GM12878 (cell line): ENCODE measurements at regions not wholly inside any gene's neighbourhood (a gene's known extent, or its start where the extent isn't known, plus 50 kb on each side); places are given as distances from the start of the nearest gene placed in this dataset.

Source experiments
- ATAC-seq: fragments of 200-7000 bp; cut with Tn5 transposase; 3 replicates; pipeline ENCODE4 v1.9.1; 2020; ENCODE audit warnings: mild to moderate bottlenecking, moderate library complexity
- BruUV-seq: library from RNA; stranded (reverse); fragments of 400-500 nt; replicated peaks from 2 replicates; lab custom pipeline; 2021; lab: Mats Ljungman, UMichigan
- CTCF ChIA-PET: fragments of 300-600 bp; sonication (Branson Sonifier 250); formaldehyde crosslinking; extraction: SDS; loops from one replicate; lab custom pipeline; 2021; ENCODE audit warnings: inconsistent platforms; lab: Yijun Ruan, JAX
- POLR2A ChIA-PET: fragments of 350-600 bp; formaldehyde crosslinking; extraction: SDS; loops from one replicate; lab custom pipeline; 2021; ENCODE audit warnings: inconsistent platforms; lab: Charles Lee
- RAD21 ChIA-PET: fragments of 300-600 bp; sonication (Branson Sonifier 250); formaldehyde crosslinking; loops from one replicate; lab custom pipeline; 2023; ENCODE audit warnings: antibody characterized with exemption; ENCODE audit not compliant: unreplicated experiment; lab: Charles Lee
- SMC1A ChIA-PET: fragments of 300-600 bp; sonication (Branson Sonifier 250); formaldehyde crosslinking; loops from one replicate; lab custom pipeline; 2023; ENCODE audit not compliant: unreplicated experiment, uncharacterized antibody; lab: Charles Lee
- DNase-seq: peaks from one replicate; pipeline ENCODE4 v3.0.0-alpha.2; 2011; ENCODE audit warnings: low read depth, low spot score
- FAIRE-seq: peaks from 3 replicates; lab custom pipeline; 2011; peaks lifted over from hg19 to GRCh38; lab: Jason Lieb, UNC
- H2AFZ ChIP-seq: 2 replicates; pipeline ENCODE4 v1.6.0; 2011; ENCODE audit warnings: low read depth, low read length, control low read depth; ENCODE audit not compliant: control insufficient read depth
- H3K27ac ChIP-seq: 2 replicates; pipeline ENCODE4 v1.5.1; 2011; ENCODE audit warnings: control low read depth; ENCODE audit not compliant: control insufficient read depth, insufficient read depth
- H3K27me3 ChIP-seq, 2 experiments: replicated peaks in 1 of 2; 2 replicates each; pipeline versions ENCODE4 v1.6.0 to v1.6.1; 2011; ENCODE audit warnings: low read length in 1 of 2; ENCODE audit not compliant: control insufficient read depth in 2 of 2, insufficient read depth in 2 of 2
- H3K36me3 ChIP-seq, 2 experiments: 2 replicates each; pipeline ENCODE4 v1.5.1; 2011; ENCODE audit warnings: low read length in 1 of 2; ENCODE audit not compliant: control insufficient read depth in 2 of 2, insufficient read depth in 2 of 2
- H3K4me1 ChIP-seq: 2 replicates; pipeline ENCODE4 v1.6.1; 2011; ENCODE audit warnings: mild to moderate bottlenecking, low read length, moderate library complexity, mixed read lengths; ENCODE audit not compliant: control insufficient read depth, insufficient read depth
- H3K4me2 ChIP-seq: 2 replicates; pipeline ENCODE4 v1.6.0; 2011; ENCODE audit warnings: control low read depth; ENCODE audit not compliant: control insufficient read depth, insufficient read depth
- H3K4me3 ChIP-seq: fragments of 200-600 bp; sonication (generic); 2 replicates; pipeline ENCODE4 v1.5.1; 2016
- H3K79me2 ChIP-seq: 2 replicates; pipeline ENCODE4 v1.6.0; 2011; ENCODE audit warnings: low read length; ENCODE audit not compliant: control insufficient read depth, insufficient read depth
- H3K9ac ChIP-seq: 2 replicates; pipeline ENCODE4 v1.8.0; 2011; ENCODE audit warnings: low read length, control low read depth, mixed read lengths; ENCODE audit not compliant: control insufficient read depth, insufficient read depth
- H3K9me3 ChIP-seq: replicated peaks from 3 replicates; pipeline ENCODE4 v1.5.1; 2011; ENCODE audit warnings: mild to moderate bottlenecking, low read length; ENCODE audit not compliant: control insufficient read depth, insufficient read depth
- H4K20me1 ChIP-seq: 2 replicates; pipeline ENCODE4 v1.6.0; 2011; ENCODE audit not compliant: control insufficient read depth, insufficient read depth
- ASH2L ChIP-seq: fragments of 300-600, 200-600 bp; sonication (generic); IDR thresholded peaks from 2 replicates; pipeline ENCODE4 v1.6.1; 2017; ENCODE audit warnings: low read depth, mild to moderate bottlenecking, borderline replicate concordance
- FOXM1 ChIP-seq: IDR thresholded peaks from 2 replicates; pipeline ENCODE4 v1.6.1; 2012; ENCODE audit warnings: low read depth, mild to moderate bottlenecking, inconsistent platforms, low read length, moderate library complexity
- HDAC6 ChIP-seq: fragments of 200-600 bp; sonication (generic); IDR thresholded peaks from one replicate; pipeline ENCODE4 v1.8.0; 2017; ENCODE audit warnings: antibody characterized with exemption; ENCODE audit not compliant: unreplicated experiment
- RELB ChIP-seq: fragments of 450-650 bp; IDR thresholded peaks from 2 replicates; pipeline ENCODE4 v1.6.1; 2017; ENCODE audit warnings: low read depth, mild to moderate bottlenecking, moderate library complexity
- RFX5 ChIP-seq: IDR thresholded peaks from 2 replicates; pipeline ENCODE4 v1.6.1; 2011; ENCODE audit warnings: low read depth, low read length, improper control_type of control experiment
- RUNX3 ChIP-seq: IDR thresholded peaks from 2 replicates; pipeline ENCODE4 v1.6.1; 2012; ENCODE audit warnings: low read length, inconsistent platforms
- SP1 ChIP-seq: IDR thresholded peaks from one replicate; pipeline ENCODE4 v1.6.1; 2011; ENCODE audit warnings: low read depth, low read length
- ZSCAN29 ChIP-seq: fragments of 450-650 bp; IDR thresholded peaks from 2 replicates; pipeline ENCODE4 v1.6.1; 2017; ENCODE audit warnings: mild to moderate bottlenecking, moderate library complexity
- WGBS: methylation state at CpG from one replicate; pipeline ENCODE4 v1.1.6; 2016; ENCODE audit warnings: low lambda C conversion rate; ENCODE audit not compliant: insufficient replicate concordance, insufficient coverage; ENCODE audit errors: missing lambda C conversion rate; 5-methylcytosine and 5-hydroxymethylcytosine counted together
- in situ Hi-C: fragments of 300-500 bp; cut with MboI; formaldehyde crosslinking; loops from 9 replicates; pipeline ENCODE4 v1.14.3; 2018; ENCODE audit warnings: mixed read lengths
- intact Hi-C: fragments of 100-400 bp; cut with micrococcal nuclease; formaldehyde crosslinking; loops from one replicate; pipeline ENCODE4 v1.14.2; 2022; ENCODE audit not compliant: unreplicated experiment
- TF ChIP-seq, protein P1 (sequence below): fragments of 150-350 bp; IDR thresholded peaks from 2 replicates; pipeline ENCODE4 v1.6.1; 2014; ENCODE audit warnings: mild to moderate bottlenecking, low read depth, low read length

DNA sequence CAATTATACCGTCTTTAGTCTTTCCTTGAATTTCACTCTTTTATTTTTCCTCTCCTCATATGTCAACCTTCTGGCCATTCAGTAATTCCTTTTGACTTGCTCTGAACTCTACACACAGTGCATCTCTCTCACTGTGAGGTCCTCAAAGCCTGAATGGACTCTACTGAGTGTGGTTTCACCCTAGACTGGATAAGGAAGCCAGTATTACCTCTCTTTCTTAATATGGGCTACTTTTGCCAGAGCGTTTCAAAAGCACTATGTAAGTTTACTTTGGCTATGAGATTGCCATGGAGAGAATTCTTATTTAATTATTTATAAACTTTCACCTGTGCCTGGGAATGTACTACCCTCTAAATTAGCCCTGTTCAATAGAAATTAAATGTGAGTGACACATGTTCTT is 343.5 kb upstream of the DDHD1 start (continued):
- TF ChIP-seq, protein P1, sequence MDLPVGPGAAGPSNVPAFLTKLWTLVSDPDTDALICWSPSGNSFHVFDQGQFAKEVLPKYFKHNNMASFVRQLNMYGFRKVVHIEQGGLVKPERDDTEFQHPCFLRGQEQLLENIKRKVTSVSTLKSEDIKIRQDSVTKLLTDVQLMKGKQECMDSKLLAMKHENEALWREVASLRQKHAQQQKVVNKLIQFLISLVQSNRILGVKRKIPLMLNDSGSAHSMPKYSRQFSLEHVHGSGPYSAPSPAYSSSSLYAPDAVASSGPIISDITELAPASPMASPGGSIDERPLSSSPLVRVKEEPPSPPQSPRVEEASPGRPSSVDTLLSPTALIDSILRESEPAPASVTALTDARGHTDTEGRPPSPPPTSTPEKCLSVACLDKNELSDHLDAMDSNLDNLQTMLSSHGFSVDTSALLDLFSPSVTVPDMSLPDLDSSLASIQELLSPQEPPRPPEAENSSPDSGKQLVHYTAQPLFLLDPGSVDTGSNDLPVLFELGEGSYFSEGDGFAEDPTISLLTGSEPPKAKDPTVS: no peak

DNA sequence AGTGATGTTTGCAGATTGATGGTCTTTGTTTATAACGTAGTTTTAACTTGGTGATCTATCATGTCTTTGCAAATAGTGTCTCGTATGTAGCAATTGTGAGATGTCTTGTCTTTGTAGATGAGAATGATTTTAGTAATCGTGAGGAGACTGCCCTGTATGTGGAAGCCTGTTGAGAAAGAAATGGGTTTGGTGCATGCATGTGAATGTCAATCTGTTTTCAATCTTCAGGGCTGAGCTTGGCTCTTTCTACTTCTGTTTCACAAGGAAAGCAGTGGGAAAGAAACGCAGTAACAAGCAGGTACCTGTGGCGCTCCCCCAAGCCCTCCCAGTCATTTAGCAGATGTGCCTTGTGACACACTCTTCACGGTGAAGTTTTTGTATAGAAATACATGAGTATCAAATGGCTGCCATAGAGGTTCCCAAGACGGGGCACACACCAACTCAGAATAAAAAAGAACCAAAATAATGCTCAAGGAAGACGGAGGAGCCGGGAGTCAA is 342.8 kb upstream of the DDHD1 start:
- WGBS: 49% methylated on average over 9 of the region's 9 CpGs
- TF ChIP-seq FOXM1 (no peak), RFX5 (no peak), SP1 (no peak), RELB (no peak), HDAC6 (no peak), RUNX3 (no peak), ZSCAN29 (no peak), ASH2L (no peak)
- FAIRE-seq: no peak
- no peaks in the 10 kb centered on the region for H3K4me1 ChIP-seq
- ATAC-seq: no peak
- DNase-seq: no peak
- H3K27ac ChIP-seq: no peak overlapping the region
- CTCF ChIA-PET: no interaction called here
- H3K9ac ChIP-seq: no peak overlapping the region
- no peak overlapping the region for H3K4me3 ChIP-seq
- H3K4me2 ChIP-seq: no peak overlapping the region
- H2AFZ ChIP-seq: no peak overlapping the region
- no peaks in the 10 kb centered on the region for H3K79me2 ChIP-seq
- in situ Hi-C loops (no loop called here), intact Hi-C loops (no loop called here)
- no peaks in the 10 kb centered on the region for H3K9me3 ChIP-seq
- H4K20me1 ChIP-seq: no peaks in the 10 kb centered on the region
- POLR2A ChIA-PET: no interaction called here
- SMC1A ChIA-PET: no interaction called here
- H3K27me3 ChIP-seq: no peaks in the 10 kb centered on the region
- BruUV-seq: no TSS peak
- H3K36me3 ChIP-seq: no peaks in the 10 kb centered on the region
- RAD21 ChIA-PET: no interaction called here
